GM19397 (cell line): ENCODE measurements at regions not wholly inside any gene's neighbourhood (a gene's known extent, or its start where the extent isn't known, plus 50 kb on each side); places are given as distances from the start of the nearest gene placed in this dataset.

ENCODE experiments used
- ATAC-seq: cut with Tn5 transposase; IDR thresholded peaks from one replicate; pipeline ENCODE4 v1.9.1; 2021; ENCODE audit warnings: mild to moderate bottlenecking, moderate library complexity; ENCODE audit not compliant: unreplicated experiment

- ATAC-seq: no peak
These were observed 108.1 kb upstream of the ATXN7L3B start for GRCh38 chr12:74429535-74429934.

GRCh38 chr12:74431801-74432200 is 105.8 kb upstream of the ATXN7L3B start:
- ATAC-seq: no peak

GRCh38 chr12:74440469-74440868 is 97.2 kb upstream of the ATXN7L3B start:
- no peak for ATAC-seq

- ATAC-seq: no peak
These were observed 95.8 kb upstream of the ATXN7L3B start for GRCh38 chr12:74441872-74442271.

- ATAC-seq: no peak
These were observed 91.2 kb upstream of the ATXN7L3B start for GRCh38 chr12:74446466-74446865.

- ATAC-seq: no peak
These were observed 87.8 kb upstream of the ATXN7L3B start for GRCh38 chr12:74449872-74450271.

GRCh38 chr12:74454109-74454508 is 83.5 kb upstream of the ATXN7L3B start:
- no peak for ATAC-seq

- no peak for ATAC-seq
These were observed 82.2 kb upstream of the ATXN7L3B start for GRCh38 chr12:74455429-74455828.

- ATAC-seq: no peak
These were observed 81.2 kb upstream of the ATXN7L3B start for GRCh38 chr12:74456431-74456830.

GRCh38 chr12:74468401-74468800 is 69.2 kb upstream of the ATXN7L3B start:
- no peak for ATAC-seq

- no peak for ATAC-seq
These were observed 61.4 kb upstream of the ATXN7L3B start for GRCh38 chr12:74476234-74476633.

GRCh38 chr12:74481078-74481477 is 56.6 kb upstream of the ATXN7L3B start:
- no peak for ATAC-seq

GRCh38 chr12:74482115-74482514 is 55.5 kb upstream of the ATXN7L3B start:
- no peak for ATAC-seq

- no peak for ATAC-seq
These were observed 54.6 kb upstream of the ATXN7L3B start for GRCh38 chr12:74483057-74483456.
